DOHH2 (cell line): ENCODE measurements at regions not wholly inside any gene's neighbourhood (a gene's known extent, or its start where the extent isn't known, plus 50 kb on each side); places are given as distances from the start of the nearest gene placed in this dataset.

Experiments
- H3F3A ChIP-seq: fragments of 200-600 bp; sonication (generic), shearing (Covaris generic); 2 replicates; pipeline ENCODE4 v1.6.0; 2016; ENCODE audit warnings: antibody characterized with exemption, mild to moderate bottlenecking; ENCODE audit not compliant: control insufficient read depth, insufficient read depth
- H3K27ac ChIP-seq: fragments of 200-600 bp; sonication (generic); 2 replicates; pipeline ENCODE4 v1.5.1; 2014; ENCODE audit warnings: low read depth, mild to moderate bottlenecking, low read length, moderate library complexity
- H3K27me3 ChIP-seq: fragments of 200-600 bp; sonication (generic); 2 replicates; pipeline ENCODE4 v1.6.1; 2014; ENCODE audit warnings: mild to moderate bottlenecking, low read length, mixed read lengths; ENCODE audit not compliant: control insufficient read depth
- H3K36me3 ChIP-seq: fragments of 200-600 bp; sonication (generic); 2 replicates; pipeline ENCODE4 v1.6.1; 2014; ENCODE audit warnings: mild to moderate bottlenecking, low read length, moderate library complexity, mixed read lengths; ENCODE audit not compliant: control insufficient read depth
- H3K4me1 ChIP-seq: fragments of 200-600 bp; sonication (generic); 2 replicates; pipeline ENCODE4 v1.6.1; 2014; ENCODE audit warnings: mild to moderate bottlenecking, low read length, mixed read lengths; ENCODE audit not compliant: control insufficient read depth
- H3K4me2 ChIP-seq: fragments of 200-600 bp; sonication (generic); 2 replicates; pipeline ENCODE4 v1.6.0; 2014; ENCODE audit warnings: mild to moderate bottlenecking, low read length, moderate library complexity
- H3K4me3 ChIP-seq: fragments of 200-600 bp; sonication (generic); 2 replicates; pipeline ENCODE4 v1.5.1; 2014; ENCODE audit warnings: mild to moderate bottlenecking, low read length, mixed read lengths
- H3K79me2 ChIP-seq: fragments of 200-600 bp; sonication (generic); 2 replicates; pipeline ENCODE4 v1.6.1; 2014; ENCODE audit warnings: mild to moderate bottlenecking, low read length, mixed read lengths; ENCODE audit not compliant: control insufficient read depth
- H3K9me2 ChIP-seq: fragments of 200-600 bp; sonication (generic); replicated peaks from 2 replicates; pipeline ENCODE4 v1.6.1; 2014; ENCODE audit warnings: mild to moderate bottlenecking, low read length, mixed read lengths; ENCODE audit not compliant: control insufficient read depth
- H3K9me3 ChIP-seq: fragments of 200-600 bp; sonication (generic); 2 replicates; pipeline ENCODE4 v1.6.1; 2014; ENCODE audit warnings: antibody characterized with exemption, low read length, mixed read lengths; ENCODE audit not compliant: control insufficient read depth, insufficient read depth
- H4K20me1 ChIP-seq: fragments of 200-600 bp; sonication (generic); 2 replicates; pipeline ENCODE4 v1.6.0; 2014; ENCODE audit warnings: low read depth, mild to moderate bottlenecking, antibody characterized with exemption, low read length, moderate library complexity; ENCODE audit not compliant: control insufficient read depth, insufficient read depth
- CTCF ChIP-seq: fragments of 200-600 bp; sonication (generic); IDR thresholded peaks from one replicate; pipeline ENCODE4 v1.5.1; 2014; ENCODE audit warnings: antibody characterized with exemption, mild to moderate bottlenecking, low read depth, low read length; ENCODE audit not compliant: poor library complexity, severe bottlenecking
- EZH2phosphoT487 ChIP-seq: fragments of 200-600 bp; sonication (generic); IDR thresholded peaks from 2 replicates; pipeline ENCODE4 v1.6.1; 2017; ENCODE audit warnings: borderline replicate concordance, mild to moderate bottlenecking, antibody characterized with exemption, low read length, moderate library complexity, mixed read lengths

GRCh38 chr13:50322006-50322405 lies 306.8 kb downstream of the KCNRG start:
- H3K9me3 ChIP-seq = no peaks in the 10 kb centered on the region
- TF ChIP-seq CTCF = no peak
- TF ChIP-seq EZH2phosphoT487 = no peak
- H3F3A ChIP-seq = no peaks in the 10 kb centered on the region
- H3K79me2 ChIP-seq = no peaks in the 10 kb centered on the region
- H3K9me2 ChIP-seq = no peaks in the 10 kb centered on the region
- H3K4me2 ChIP-seq = no peak overlapping the region
- no peaks in the 10 kb centered on the region for H3K36me3 ChIP-seq
- H3K4me3 ChIP-seq = no peak overlapping the region
- H4K20me1 ChIP-seq = no peaks in the 10 kb centered on the region
- H3K27ac ChIP-seq = no peak overlapping the region
- H3K27me3 ChIP-seq = no peaks in the 10 kb centered on the region
- H3K4me1 ChIP-seq = peaks cover 12% of the 10 kb centered on the region

GRCh38 chr13:50323440-50324065 lies 308.3 kb downstream of the KCNRG start:
- no peak overlapping the region for H3K4me2 ChIP-seq
- H3K79me2 ChIP-seq = no peaks in the 10 kb centered on the region
- H3K27me3 ChIP-seq = no peaks in the 10 kb centered on the region

GRCh38 chr13:50326271-50326670 lies 311.0 kb downstream of the KCNRG start:
- no peak overlapping the region for H3K4me3 ChIP-seq
- no peaks in the 10 kb centered on the region for H3K79me2 ChIP-seq
- TF ChIP-seq EZH2phosphoT487 = no peak
- TF ChIP-seq CTCF = no peak
- no peaks in the 10 kb centered on the region for H3K36me3 ChIP-seq
- no peaks in the 10 kb centered on the region for H3K27me3 ChIP-seq
- H3K9me3 ChIP-seq = no peaks in the 10 kb centered on the region
- no peaks in the 10 kb centered on the region for H3K9me2 ChIP-seq
- H3K27ac ChIP-seq = no peak overlapping the region
- H3K4me1 ChIP-seq = peaks cover 4% of the 10 kb centered on the region
- H4K20me1 ChIP-seq = no peaks in the 10 kb centered on the region
- H3F3A ChIP-seq = no peaks in the 10 kb centered on the region
- H3K4me2 ChIP-seq = no peak overlapping the region

More at GRCh38 chr13:50323440-50324065, 308.3 kb downstream of the KCNRG start:
- H4K20me1 ChIP-seq = no peaks in the 10 kb centered on the region
- H3K27ac ChIP-seq = no peak overlapping the region
- no peak for TF ChIP-seq CTCF
- no peak for TF ChIP-seq EZH2phosphoT487
- H3K4me1 ChIP-seq = peaks cover 12% of the 10 kb centered on the region
- H3F3A ChIP-seq = no peaks in the 10 kb centered on the region
- no peaks in the 10 kb centered on the region for H3K9me3 ChIP-seq
- H3K36me3 ChIP-seq = no peaks in the 10 kb centered on the region
- no peaks in the 10 kb centered on the region for H3K9me2 ChIP-seq
- no peak overlapping the region for H3K4me3 ChIP-seq
